Left ventricle myocardium inferior (tissue), 1 donor: ENCODE measurements at regions not wholly inside any gene's neighbourhood (a gene's known extent, or its start where the extent isn't known, plus 50 kb on each side); places are given as distances from the start of the nearest gene placed in this dataset.

Source experiments
- DNase-seq: peaks from one replicate; pipeline ENCODE4 v3.0.0-alpha.2; 2020
- H3K27ac ChIP-seq: fragments of 200-600 bp; replicated peaks from 2 replicates; pipeline ENCODE4 v1.8.0; 2021
- H3K27me3 ChIP-seq: fragments of 200-600 bp; 2 replicates; pipeline ENCODE4 v1.8.0; 2021; ENCODE audit warnings: low read depth
- H3K36me3 ChIP-seq: fragments of 200-600 bp; 2 replicates; pipeline ENCODE4 v1.8.0; 2021
- H3K4me1 ChIP-seq: fragments of 200-600 bp; 2 replicates; pipeline ENCODE4 v1.8.0; 2021
- H3K4me3 ChIP-seq: fragments of 200-600 bp; 2 replicates; pipeline ENCODE4 v1.8.0; 2021; ENCODE audit warnings: mild to moderate bottlenecking, moderate library complexity
- H3K9me3 ChIP-seq: fragments of 200-600 bp; replicated peaks from 2 replicates; pipeline ENCODE4 v1.8.0; 2021
- CTCF ChIP-seq: fragments of 200-600 bp; IDR thresholded peaks from 2 replicates; pipeline ENCODE4 v1.8.0; 2021; ENCODE audit warnings: antibody characterized with exemption, mild to moderate bottlenecking, borderline replicate concordance
- intact Hi-C: fragments of 100-400 bp; cut with micrococcal nuclease; formaldehyde crosslinking; loops from one replicate; pipeline ENCODE4 v1.11.0; 2022
- donor health status: DM: no; HTN: yes; CAD: no; lungs with severe emphysema.

GRCh38 chr4:8703401-8703696 lies 110.8 kb downstream of the CPZ start:
- no peak for DNase-seq
- no peaks in the 10 kb centered on the region for H3K4me1 ChIP-seq
- TF ChIP-seq CTCF, result no peak
- intact Hi-C loops, result no loop called here
- H3K36me3 ChIP-seq, result no peaks in the 10 kb centered on the region
- no peak overlapping the region for H3K4me3 ChIP-seq
- H3K27ac ChIP-seq, result no peak overlapping the region
- peaks cover 100% of the 10 kb centered on the region for H3K27me3 ChIP-seq
- no peaks in the 10 kb centered on the region for H3K9me3 ChIP-seq

GRCh38 chr4:8702516-8703400 lies 110.2 kb downstream of the CPZ start:
- intact Hi-C loops, result no loop called here
- Histone ChIP-seq H3K9me3 (peaks cover 1% of the 10 kb centered on the region), H3K27me3 (peaks cover 100% of the 10 kb centered on the region), H3K27ac (no peak overlapping the region), H3K36me3 (no peaks in the 10 kb centered on the region), H3K4me3 (no peak overlapping the region), H3K4me1 (no peaks in the 10 kb centered on the region)
- no peak for DNase-seq
- no peak for TF ChIP-seq CTCF

- Histone ChIP-seq H3K9me3 (peaks cover 8% of the 10 kb centered on the region), H3K4me3 (no peak overlapping the region), H3K36me3 (no peaks in the 10 kb centered on the region), H3K27ac (no peak overlapping the region), H3K4me1 (no peaks in the 10 kb centered on the region), H3K27me3 (peaks cover 100% of the 10 kb centered on the region)
- intact Hi-C loops, result no loop called here
- TF ChIP-seq CTCF, result no peak
- no peak for DNase-seq
Observed at GRCh38 chr4:8702020-8702495, 109.5 kb downstream of the CPZ start.

GRCh38 chr4:8701126-8702019 lies 108.8 kb downstream of the CPZ start:
- no peak for DNase-seq
- no peaks in the 10 kb centered on the region for H3K36me3 ChIP-seq
- H3K9me3 ChIP-seq, result peaks cover 12% of the 10 kb centered on the region
- H3K4me1 ChIP-seq, result no peaks in the 10 kb centered on the region
- intact Hi-C loops, result no loop called here
- H3K27me3 ChIP-seq, result peaks cover 100% of the 10 kb centered on the region
- TF ChIP-seq CTCF, result no peak
- no peak overlapping the region for H3K27ac ChIP-seq
- no peak overlapping the region for H3K4me3 ChIP-seq

GRCh38 chr4:8700531-8700930 lies 108.0 kb downstream of the CPZ start:
- Histone ChIP-seq H3K9me3 (peaks cover 12% of the 10 kb centered on the region), H3K4me1 (no peaks in the 10 kb centered on the region), H3K36me3 (no peaks in the 10 kb centered on the region), H3K4me3 (no peak overlapping the region), H3K27ac (no peak overlapping the region), H3K27me3 (peaks cover 100% of the 10 kb centered on the region)
- intact Hi-C loops, result no loop called here
- TF ChIP-seq CTCF, result no peak
- DNase-seq, result no peak
